Vagina (tissue), 2 donors: ENCODE measurements at regions not wholly inside any gene's neighbourhood (a gene's known extent, or its start where the extent isn't known, plus 50 kb on each side); places are given as distances from the start of the nearest gene placed in this dataset.

Source experiments
- CTCF ChIP-seq, 3 experiments: fragments of 450-650 bp in 2 of 3; fragments of 200-600 bp in 1 of 3; sonication (generic) in 1 of 3; IDR thresholded peaks; one replicate each; pipeline ENCODE4 v1.5.1; 2017 to 2019; ENCODE audit warnings: antibody characterized with exemption in 3 of 3, mild to moderate bottlenecking in 2 of 3, moderate library complexity in 2 of 3
- POLR2A ChIP-seq, 2 donors: fragments of 450-650 bp; IDR thresholded peaks; one replicate each; pipeline ENCODE4 v1.6.1; 2017; ENCODE audit warnings: antibody characterized with exemption in 2 of 2, mild to moderate bottlenecking in 2 of 2, moderate library complexity in 2 of 2
- POLR2AphosphoS5 ChIP-seq, 2 donors: sonication (generic); formaldehyde crosslinking; IDR thresholded peaks; one replicate each; pipeline ENCODE4 v1.9.0; 2017; ENCODE audit warnings: antibody characterized with exemption in 2 of 2, mild to moderate bottlenecking in 2 of 2, low read depth in 1 of 2; ENCODE audit not compliant: insufficient read depth in 1 of 2

GRCh38 chr11:105206633-105207032, 67.1 kb upstream of the CARD18 start:
- TF ChIP-seq POLR2AphosphoS5 (IDR thresholded peaks at IDR 0.05; ENCODE audit: insufficient read depth in 1 of 2, low read depth in 1 of 2) (no peak), CTCF (IDR thresholded peaks at IDR 0.05) (no peak), POLR2A (IDR thresholded peaks at IDR 0.05) (no peak)
